ENCODE measurements at regions not wholly inside any gene's neighbourhood (a gene's known extent, or its start where the extent isn't known, plus 50 kb on each side); places are given as distances from the start of the nearest gene placed in this dataset.
"Not testable (repeated sequence)": the region's sequence is repeated elsewhere in the genome, so short reads cannot be mapped to it uniquely, and the experiment has no call there.

- in situ Hi-C loops (cut with HindIII; ENCODE audit: low pct_unique_long_range_greater_than_20kb, low sequenced_read_pairs) = no loop called here
- no peak for DNase-seq (ENCODE audit: low read depth)
These were observed 673.6 kb downstream of the HS3ST4 start for GRCh38 chr16:26365161-26365940.

DNA sequence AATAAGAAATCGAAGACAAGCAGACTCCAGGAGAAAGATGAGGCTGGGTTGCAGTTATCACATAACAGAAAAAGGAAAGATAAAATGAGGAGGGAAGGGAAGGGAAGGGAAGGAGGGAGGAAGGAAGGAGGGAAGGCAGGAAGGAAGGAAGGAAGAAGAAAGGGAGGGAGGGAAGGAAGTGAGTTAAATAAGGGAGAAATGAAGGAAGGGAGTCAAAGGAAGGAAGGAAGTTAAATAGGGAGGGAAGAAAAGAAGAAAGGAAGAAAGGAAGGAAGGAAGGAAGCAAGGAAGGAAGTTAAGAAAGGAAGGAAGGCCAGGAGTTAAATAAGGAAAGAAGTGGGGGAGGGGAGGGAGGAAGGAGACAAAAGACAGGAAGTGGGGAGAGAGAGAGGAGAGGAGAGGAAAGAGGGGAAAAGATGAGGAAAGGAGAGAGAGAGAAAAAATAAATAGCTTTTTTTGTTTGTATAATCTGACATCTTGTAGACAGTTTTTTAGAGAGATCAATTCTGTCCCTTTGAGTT is 679.6 kb downstream of the HS3ST4 start:
- no peak for DNase-seq (ENCODE audit: low read depth)
- in situ Hi-C loops (cut with HindIII; ENCODE audit: low pct_unique_long_range_greater_than_20kb, low sequenced_read_pairs) = no loop called here

- in situ Hi-C loops (cut with HindIII; ENCODE audit: low pct_unique_long_range_greater_than_20kb, low sequenced_read_pairs) = no loop called here
- no peak for DNase-seq (ENCODE audit: low read depth)
These were observed 682.6 kb downstream of the HS3ST4 start for GRCh38 chr16:26374279-26374925.

DNA sequence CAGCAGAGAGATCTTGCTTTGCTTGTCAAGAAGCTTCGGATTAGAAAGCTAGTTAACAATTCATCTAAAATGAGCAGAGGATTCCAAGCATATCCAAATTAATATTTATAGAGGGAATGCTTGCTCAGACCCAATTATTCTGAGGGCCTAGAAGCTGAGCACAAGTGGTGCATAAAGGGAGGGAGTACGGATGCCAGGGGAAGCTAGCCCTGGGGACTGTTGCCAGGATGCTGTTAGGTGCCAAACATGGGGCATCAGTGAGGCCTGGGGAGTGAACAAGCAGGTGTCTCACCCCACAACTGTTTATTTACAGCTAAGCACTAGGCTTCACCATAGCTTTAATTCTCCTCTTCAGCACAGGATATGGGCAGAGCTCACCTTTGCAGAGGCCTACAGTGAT is 684.1 kb upstream of the C16orf82 start:
- in situ Hi-C loops (cut with HindIII; ENCODE audit: low pct_unique_long_range_greater_than_20kb, low sequenced_read_pairs) = no loop called here
- no peak for DNase-seq (ENCODE audit: low read depth)

GRCh38 chr16:26386096-26386495 is 680.6 kb upstream of the C16orf82 start:
- DNase-seq (ENCODE audit: low read depth) = no peak
- in situ Hi-C loops (cut with HindIII; ENCODE audit: low pct_unique_long_range_greater_than_20kb, low sequenced_read_pairs) = no loop called here

GRCh38 chr16:26391833-26392232 is 674.9 kb upstream of the C16orf82 start:
- no peak for DNase-seq (ENCODE audit: low read depth)
- in situ Hi-C loops (cut with HindIII; ENCODE audit: low pct_unique_long_range_greater_than_20kb, low sequenced_read_pairs) = no loop called here

- no peak for DNase-seq (ENCODE audit: low read depth)
These were observed 672.3 kb upstream of the C16orf82 start for GRCh38 chr16:26394409-26394808.

DNA sequence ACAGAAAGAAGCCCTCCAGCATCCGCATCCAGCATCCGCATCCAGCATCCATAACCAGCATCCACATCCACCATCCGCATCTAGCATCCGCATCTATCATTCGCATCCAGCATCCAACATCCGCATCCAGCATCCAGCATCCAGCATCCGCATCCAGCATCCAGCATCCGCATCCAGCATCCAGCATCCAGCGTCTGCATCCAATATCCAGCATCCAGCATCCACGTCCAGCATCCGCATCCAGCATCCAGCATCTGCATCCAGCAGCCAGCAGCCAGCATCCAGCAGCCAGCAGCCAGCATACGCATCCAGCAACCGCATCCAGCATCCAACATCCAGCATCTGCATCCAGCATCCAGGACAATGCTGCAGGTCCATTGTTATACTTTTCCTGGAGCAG is 671.0 kb upstream of the C16orf82 start:
- in situ Hi-C loops (cut with HindIII; ENCODE audit: low pct_unique_long_range_greater_than_20kb, low sequenced_read_pairs) = no loop called here
- DNase-seq (ENCODE audit: low read depth) = no peak

More at GRCh38 chr16:26394409-26394808, 672.3 kb upstream of the C16orf82 start:
- in situ Hi-C loops (cut with HindIII; ENCODE audit: low pct_unique_long_range_greater_than_20kb, low sequenced_read_pairs) = no loop called here

- in situ Hi-C loops (cut with HindIII; ENCODE audit: low pct_unique_long_range_greater_than_20kb, low sequenced_read_pairs) = no loop called here
- DNase-seq (ENCODE audit: low read depth) = peak; percentile 4
These were observed 670.1 kb upstream of the C16orf82 start for GRCh38 chr16:26396511-26397235.

DNA sequence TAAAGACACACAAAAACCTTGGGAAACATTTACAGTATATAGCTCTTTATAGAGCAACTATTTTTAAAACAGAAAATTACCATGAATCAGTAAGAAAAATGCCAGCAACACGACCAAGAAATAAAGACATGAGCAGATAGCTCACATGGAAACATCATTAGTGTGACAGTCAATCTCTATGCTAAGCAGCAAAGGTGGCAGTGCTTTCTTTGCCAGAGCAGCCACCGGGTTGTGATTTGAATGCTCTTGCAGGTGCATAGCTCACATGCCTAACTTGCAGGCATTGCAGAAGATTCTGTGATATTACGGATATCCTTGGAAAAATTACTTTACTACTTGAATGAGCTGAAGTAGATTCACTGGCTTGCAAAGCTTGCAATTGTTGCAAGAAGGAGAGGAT is 652.9 kb upstream of the C16orf82 start:
- DNase-seq (ENCODE audit: low read depth) = no peak
- in situ Hi-C loops (cut with HindIII; ENCODE audit: low pct_unique_long_range_greater_than_20kb, low sequenced_read_pairs) = no loop called here

DNA sequence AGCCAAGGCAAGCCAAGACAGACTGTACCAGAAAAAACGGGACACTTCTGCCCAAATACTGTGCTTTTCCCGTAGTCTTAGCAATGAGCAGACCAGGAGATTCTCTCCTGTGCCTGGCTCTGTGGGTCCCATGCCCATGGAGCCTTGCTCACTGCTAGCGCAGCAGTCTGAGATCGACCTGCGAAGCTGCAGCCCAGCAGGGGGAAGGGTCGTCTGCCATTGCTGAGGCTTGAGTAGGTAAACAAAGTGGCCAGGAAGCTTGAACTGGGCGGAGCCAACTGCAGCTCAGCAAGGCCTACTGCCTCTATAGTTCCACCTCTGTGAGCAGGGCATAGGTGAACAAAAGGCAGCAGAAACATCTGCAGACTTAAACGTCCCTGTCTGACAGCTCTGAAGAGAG is 647.3 kb upstream of the C16orf82 start:
- in situ Hi-C loops (cut with HindIII; ENCODE audit: low pct_unique_long_range_greater_than_20kb, low sequenced_read_pairs) = not testable (repeated sequence)

GRCh38 chr16:26430618-26431017 is 636.1 kb upstream of the C16orf82 start:
- in situ Hi-C loops (cut with HindIII; ENCODE audit: low pct_unique_long_range_greater_than_20kb, low sequenced_read_pairs) = no loop called here
- no peak for DNase-seq (ENCODE audit: low read depth)

More for the DNA sequence above, 647.3 kb upstream of the C16orf82 start:
- not testable (repeated sequence) for DNase-seq (ENCODE audit: low read depth)

- no peak for DNase-seq (ENCODE audit: low read depth)
- in situ Hi-C loops (cut with HindIII; ENCODE audit: low pct_unique_long_range_greater_than_20kb, low sequenced_read_pairs) = no loop called here
These were observed 632.9 kb upstream of the C16orf82 start for GRCh38 chr16:26433807-26434206.

DNA sequence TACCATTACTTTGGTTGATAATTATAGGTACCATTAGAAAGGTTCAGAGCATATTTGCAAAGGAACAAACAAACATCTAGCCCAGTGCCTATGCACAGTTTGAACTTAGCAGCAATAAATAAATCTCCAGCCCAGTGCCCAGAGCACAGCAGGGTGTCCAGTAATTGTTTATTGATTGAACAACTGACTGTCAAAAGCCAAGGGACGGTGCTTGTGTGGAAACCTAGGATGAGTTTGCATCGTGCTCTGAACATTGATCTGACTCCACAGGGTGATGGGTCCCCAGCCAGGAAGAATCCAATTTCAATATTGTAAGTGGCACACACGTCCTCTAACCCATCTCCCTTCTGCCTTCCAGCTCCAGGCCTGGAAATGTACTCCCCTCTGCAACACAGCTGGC is 625.5 kb upstream of the C16orf82 start:
- in situ Hi-C loops (cut with HindIII; ENCODE audit: low pct_unique_long_range_greater_than_20kb, low sequenced_read_pairs) = no loop called here
- no peak for DNase-seq (ENCODE audit: low read depth)

GRCh38 chr16:26442321-26442720 is 624.4 kb upstream of the C16orf82 start:
- DNase-seq (ENCODE audit: low read depth) = no peak
- in situ Hi-C loops (cut with HindIII; ENCODE audit: low pct_unique_long_range_greater_than_20kb, low sequenced_read_pairs) = no loop called here

DNA sequence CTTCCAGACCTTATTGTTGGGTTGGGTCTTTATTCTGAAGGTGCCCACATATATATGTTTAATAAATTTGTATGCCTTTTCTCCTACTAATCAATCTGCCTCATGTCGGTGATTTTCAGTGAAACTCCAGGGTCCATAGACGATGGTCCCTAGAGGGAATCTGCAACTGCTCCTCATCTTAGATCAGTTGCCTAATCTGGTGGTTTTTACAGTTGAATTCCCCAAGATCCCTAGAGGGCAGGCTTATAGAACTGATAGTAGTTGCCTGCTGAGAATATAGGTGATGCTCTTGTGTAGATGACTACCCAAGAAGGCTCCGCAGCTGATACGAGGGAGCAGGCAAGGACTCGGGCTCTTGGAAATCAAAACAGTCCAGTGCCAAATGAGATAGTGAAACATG is 619.2 kb upstream of the C16orf82 start:
- in situ Hi-C loops (cut with HindIII; ENCODE audit: low pct_unique_long_range_greater_than_20kb, low sequenced_read_pairs) = no loop called here
- no peak for DNase-seq (ENCODE audit: low read depth)

DNA sequence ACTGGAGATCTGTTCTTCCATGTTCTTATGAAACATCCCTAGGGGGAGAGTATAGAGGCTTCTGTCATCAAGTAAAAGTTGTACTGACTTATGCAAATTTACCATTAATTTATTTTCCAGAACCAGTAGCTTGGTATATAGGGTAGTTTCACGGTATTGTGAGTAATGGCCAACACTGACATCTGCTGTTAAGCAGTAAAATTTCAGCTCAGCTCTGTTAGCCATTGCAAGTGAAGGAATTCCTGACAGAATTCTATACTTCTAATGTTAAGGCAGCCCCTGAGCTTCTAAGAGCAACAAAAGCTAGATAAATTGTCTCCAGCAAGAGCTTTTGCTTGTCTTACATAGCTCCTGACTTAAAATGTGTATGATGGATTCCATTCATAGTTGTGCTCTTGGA is 613.5 kb upstream of the C16orf82 start:
- no peak for DNase-seq (ENCODE audit: low read depth)
- in situ Hi-C loops (cut with HindIII; ENCODE audit: low pct_unique_long_range_greater_than_20kb, low sequenced_read_pairs) = no loop called here

- no peak for DNase-seq (ENCODE audit: low read depth)
- in situ Hi-C loops (cut with HindIII; ENCODE audit: low pct_unique_long_range_greater_than_20kb, low sequenced_read_pairs) = no loop called here
These were observed 612.6 kb upstream of the C16orf82 start for GRCh38 chr16:26454102-26454501.

- in situ Hi-C loops (cut with HindIII; ENCODE audit: low pct_unique_long_range_greater_than_20kb, low sequenced_read_pairs) = no loop called here
- DNase-seq (ENCODE audit: low read depth) = no peak
These were observed 610.7 kb upstream of the C16orf82 start for GRCh38 chr16:26456074-26456473.
